ENCODE measurements at regions not wholly inside any gene's neighbourhood (a gene's known extent, or its start where the extent isn't known, plus 50 kb on each side); places are given as distances from the start of the nearest gene placed in this dataset.

- Histone ChIP-seq H3K27me3 (no peaks in the 10 kb centered on the region), H3K27ac (no peak overlapping the region), H3K36me3 (replicated peaks in 1 of 2) (no peaks in the 10 kb centered on the region), H3K4me3 (no peak overlapping the region), H3K4me1 (replicated peaks in 1 of 2) (peaks cover 0 to 4% of the 10 kb centered on the region in 2 donors), H3K9me3 (replicated peaks in 1 of 3) (no peaks in the 10 kb centered on the region)
- DNase-seq, result no peak
- intact Hi-C loops (cut with DNase I), result no loop called here
- no peak for TF ChIP-seq POLR2A (IDR thresholded peaks at IDR 0.05)
- TF ChIP-seq, protein P1, sequence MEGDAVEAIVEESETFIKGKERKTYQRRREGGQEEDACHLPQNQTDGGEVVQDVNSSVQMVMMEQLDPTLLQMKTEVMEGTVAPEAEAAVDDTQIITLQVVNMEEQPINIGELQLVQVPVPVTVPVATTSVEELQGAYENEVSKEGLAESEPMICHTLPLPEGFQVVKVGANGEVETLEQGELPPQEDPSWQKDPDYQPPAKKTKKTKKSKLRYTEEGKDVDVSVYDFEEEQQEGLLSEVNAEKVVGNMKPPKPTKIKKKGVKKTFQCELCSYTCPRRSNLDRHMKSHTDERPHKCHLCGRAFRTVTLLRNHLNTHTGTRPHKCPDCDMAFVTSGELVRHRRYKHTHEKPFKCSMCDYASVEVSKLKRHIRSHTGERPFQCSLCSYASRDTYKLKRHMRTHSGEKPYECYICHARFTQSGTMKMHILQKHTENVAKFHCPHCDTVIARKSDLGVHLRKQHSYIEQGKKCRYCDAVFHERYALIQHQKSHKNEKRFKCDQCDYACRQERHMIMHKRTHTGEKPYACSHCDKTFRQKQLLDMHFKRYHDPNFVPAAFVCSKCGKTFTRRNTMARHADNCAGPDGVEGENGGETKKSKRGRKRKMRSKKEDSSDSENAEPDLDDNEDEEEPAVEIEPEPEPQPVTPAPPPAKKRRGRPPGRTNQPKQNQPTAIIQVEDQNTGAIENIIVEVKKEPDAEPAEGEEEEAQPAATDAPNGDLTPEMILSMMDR (IDR thresholded peaks at IDR 0.05), result no peak
These were observed 320.5 kb downstream of the HACE1 start for GRCh38 chr6:104539173-104539572.

GRCh38 chr6:104537872-104538271 is 321.8 kb downstream of the HACE1 start:
- no peak for DNase-seq
- H3K9me3 ChIP-seq (replicated peaks in 1 of 3), result no peaks in the 10 kb centered on the region
- peaks cover 0 to 10% of the 10 kb centered on the region in 2 donors for H3K4me1 ChIP-seq (replicated peaks in 1 of 2)
- 61 to 80% (median 74%) methylated on average over 1 of the region's 1 CpG for WGBS, 4 donors
- no peak overlapping the region for H3K27ac ChIP-seq
- H3K36me3 ChIP-seq (replicated peaks in 1 of 2), result no peaks in the 10 kb centered on the region
- no peak for TF ChIP-seq POLR2A (IDR thresholded peaks at IDR 0.05)
- TF ChIP-seq, protein P1 (IDR thresholded peaks at IDR 0.05), result no peak
- H3K27me3 ChIP-seq, result no peaks in the 10 kb centered on the region
- no peak overlapping the region for H3K4me3 ChIP-seq
- intact Hi-C loops (cut with DNase I), result no loop called here

GRCh38 chr6:104537180-104537579 is 322.5 kb downstream of the HACE1 start:
- Histone ChIP-seq H3K36me3 (replicated peaks in 1 of 2) (no peaks in the 10 kb centered on the region), H3K27ac (no peak overlapping the region), H3K4me1 (replicated peaks in 1 of 2) (peaks cover 0 to 13% of the 10 kb centered on the region in 2 donors), H3K9me3 (replicated peaks in 1 of 3) (no peaks in the 10 kb centered on the region), H3K4me3 (no peak overlapping the region), H3K27me3 (no peaks in the 10 kb centered on the region)
- TF ChIP-seq, protein P1 (IDR thresholded peaks at IDR 0.05), result no peak
- TF ChIP-seq POLR2A (IDR thresholded peaks at IDR 0.05), result no peak
- DNase-seq, result no peak
- intact Hi-C loops (cut with DNase I), result no loop called here
- WGBS, 4 donors, result 39 to 57% (median 53%) methylated on average over 1 of the region's 1 CpG

GRCh38 chr6:104532462-104532861 is 327.3 kb downstream of the HACE1 start:
- Histone ChIP-seq H3K4me1 (replicated peaks in 1 of 2) (peaks cover 0 to 9% of the 10 kb centered on the region in 2 donors), H3K27me3 (no peaks in the 10 kb centered on the region), H3K36me3 (replicated peaks in 1 of 2) (no peaks in the 10 kb centered on the region), H3K4me3 (no peak overlapping the region), H3K27ac (peak overlapping the region in 2 of 5 donors; percentile 1 to 4), H3K9me3 (replicated peaks in 1 of 3) (no peaks in the 10 kb centered on the region)
- intact Hi-C loops (cut with DNase I), result no loop called here
- DNase-seq, result no peak
- 42 to 54% (median 49%) methylated on average over 3 of the region's 3 CpGs for WGBS, 4 donors
- no peak for TF ChIP-seq POLR2A (IDR thresholded peaks at IDR 0.05)
- TF ChIP-seq, protein P1 (IDR thresholded peaks at IDR 0.05), result no peak
